ENCODE measurements at regions not wholly inside any gene's neighbourhood (a gene's known extent, or its start where the extent isn't known, plus 50 kb on each side); places are given as distances from the start of the nearest gene placed in this dataset.

DNA sequence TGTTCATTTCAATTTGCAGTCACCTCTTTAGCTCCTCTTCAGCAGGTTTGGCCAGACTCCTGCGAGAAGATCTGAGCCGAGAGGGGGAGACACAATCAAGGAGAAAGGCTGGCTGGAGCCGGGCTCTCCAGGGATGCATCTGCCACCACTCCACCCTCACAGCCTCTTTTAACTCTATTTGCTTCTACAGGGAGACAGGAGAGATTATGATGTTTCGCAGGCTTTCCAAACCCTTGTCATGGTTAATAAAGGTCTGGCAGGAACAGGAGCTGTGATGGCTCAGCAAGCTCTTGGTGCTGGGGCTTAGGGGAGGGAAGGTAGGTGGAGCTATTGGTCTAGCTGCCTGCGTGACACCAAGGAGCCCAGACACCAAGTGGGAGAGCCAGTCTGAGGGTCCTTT, 448.1 kb upstream of the PODXL start:
- Histone ChIP-seq H4K20me1 (ENCODE audit: insufficient read depth) (no peaks in the 10 kb centered on the region), H3K79me2 (ENCODE audit: insufficient read depth, low read depth) (no peaks in the 10 kb centered on the region), H3K36me3 (ENCODE audit: insufficient read depth) (no peaks in the 10 kb centered on the region), H3K9ac (no peak overlapping the region), H3K27ac (no peak overlapping the region), H3K4me1 (ENCODE audit: low read depth, poor library complexity, severe bottlenecking) (no peaks in the 10 kb centered on the region), H3K27me3 (ENCODE audit: insufficient read depth, low read depth) (no peaks in the 10 kb centered on the region), H2AFZ (ENCODE audit: low read depth) (no peak overlapping the region), H3K4me2 (no peak overlapping the region), H3K4me3 (IDR thresholded peaks at IDR 0.05; ENCODE audit: insufficient read depth, low read depth, low read length) (no peak overlapping the region)
- TF ChIP-seq, protein P1, sequence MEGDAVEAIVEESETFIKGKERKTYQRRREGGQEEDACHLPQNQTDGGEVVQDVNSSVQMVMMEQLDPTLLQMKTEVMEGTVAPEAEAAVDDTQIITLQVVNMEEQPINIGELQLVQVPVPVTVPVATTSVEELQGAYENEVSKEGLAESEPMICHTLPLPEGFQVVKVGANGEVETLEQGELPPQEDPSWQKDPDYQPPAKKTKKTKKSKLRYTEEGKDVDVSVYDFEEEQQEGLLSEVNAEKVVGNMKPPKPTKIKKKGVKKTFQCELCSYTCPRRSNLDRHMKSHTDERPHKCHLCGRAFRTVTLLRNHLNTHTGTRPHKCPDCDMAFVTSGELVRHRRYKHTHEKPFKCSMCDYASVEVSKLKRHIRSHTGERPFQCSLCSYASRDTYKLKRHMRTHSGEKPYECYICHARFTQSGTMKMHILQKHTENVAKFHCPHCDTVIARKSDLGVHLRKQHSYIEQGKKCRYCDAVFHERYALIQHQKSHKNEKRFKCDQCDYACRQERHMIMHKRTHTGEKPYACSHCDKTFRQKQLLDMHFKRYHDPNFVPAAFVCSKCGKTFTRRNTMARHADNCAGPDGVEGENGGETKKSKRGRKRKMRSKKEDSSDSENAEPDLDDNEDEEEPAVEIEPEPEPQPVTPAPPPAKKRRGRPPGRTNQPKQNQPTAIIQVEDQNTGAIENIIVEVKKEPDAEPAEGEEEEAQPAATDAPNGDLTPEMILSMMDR (conservative IDR thresholded peaks at IDR 0.05; ENCODE audit: low read depth, low read length): no peak

DNA sequence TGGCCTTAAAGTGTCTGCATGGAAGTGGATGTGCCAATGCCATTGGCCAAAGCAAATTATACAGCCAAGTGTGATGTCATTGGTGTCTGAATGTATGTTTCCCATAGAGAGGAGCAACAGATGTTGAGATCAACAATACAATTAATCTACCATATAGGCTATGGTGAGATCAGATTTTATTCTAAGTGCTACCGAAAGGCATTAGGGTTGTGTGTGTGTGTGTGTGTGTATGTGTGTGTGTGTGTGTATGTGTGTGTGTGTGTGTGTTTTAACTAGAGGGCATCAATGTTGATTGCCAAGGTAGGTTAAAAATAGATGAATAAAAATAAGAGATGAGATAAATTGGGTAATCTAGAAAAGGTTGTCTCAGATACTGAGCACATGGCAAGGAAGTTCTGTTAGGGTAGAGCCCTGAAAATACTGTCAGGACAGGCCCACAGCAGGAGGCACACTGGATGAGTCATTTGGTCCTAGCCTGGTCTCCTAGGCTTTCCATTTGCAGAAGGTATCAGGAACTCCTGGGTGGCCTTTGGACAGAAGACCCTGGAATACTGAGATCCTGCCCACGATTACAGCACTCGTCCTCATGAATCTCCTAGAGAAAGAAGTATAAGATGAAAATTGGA, 446.0 kb upstream of the PODXL start:
- H3K4me1 ChIP-seq (ENCODE audit: low read depth, poor library complexity, severe bottlenecking): no peaks in the 10 kb centered on the region
- no peak overlapping the region for H3K4me3 ChIP-seq (IDR thresholded peaks at IDR 0.05; ENCODE audit: insufficient read depth, low read depth, low read length)
- no peak overlapping the region for H2AFZ ChIP-seq (ENCODE audit: low read depth)
- H4K20me1 ChIP-seq (ENCODE audit: insufficient read depth): no peaks in the 10 kb centered on the region
- no peaks in the 10 kb centered on the region for H3K27me3 ChIP-seq (ENCODE audit: insufficient read depth, low read depth)
- no peaks in the 10 kb centered on the region for H3K79me2 ChIP-seq (ENCODE audit: insufficient read depth, low read depth)
- no peak overlapping the region for H3K27ac ChIP-seq
- TF ChIP-seq, protein P1 (conservative IDR thresholded peaks at IDR 0.05; ENCODE audit: low read depth, low read length): no peak
- H3K36me3 ChIP-seq (ENCODE audit: insufficient read depth): no peaks in the 10 kb centered on the region
- H3K9ac ChIP-seq: no peak overlapping the region
- no peak overlapping the region for H3K4me2 ChIP-seq

DNA sequence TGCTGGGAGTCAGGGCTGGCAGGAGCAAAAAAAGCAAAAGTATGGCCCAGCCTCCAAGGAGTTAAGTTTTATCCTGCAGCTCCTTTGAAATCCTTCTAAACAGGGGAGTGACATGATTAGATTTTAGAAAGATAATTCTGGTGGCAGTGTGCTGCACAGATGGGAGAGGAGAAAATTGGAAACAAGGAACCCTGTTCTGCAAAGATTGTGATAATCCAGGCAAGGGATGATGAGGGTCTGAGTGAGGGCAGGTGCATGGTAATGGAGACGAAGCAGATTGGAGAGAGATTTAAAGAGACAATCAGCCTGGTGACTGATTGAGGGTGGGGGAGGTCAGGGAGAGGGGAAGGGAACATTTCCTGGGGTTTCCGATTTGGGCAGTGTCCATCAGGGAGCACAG, 444.7 kb upstream of the PODXL start:
- H4K20me1 ChIP-seq (ENCODE audit: insufficient read depth): no peaks in the 10 kb centered on the region
- TF ChIP-seq, protein P1 (conservative IDR thresholded peaks at IDR 0.05; ENCODE audit: low read depth, low read length): no peak
- H3K9ac ChIP-seq: no peak overlapping the region
- no peaks in the 10 kb centered on the region for H3K27me3 ChIP-seq (ENCODE audit: insufficient read depth, low read depth)
- H3K79me2 ChIP-seq (ENCODE audit: insufficient read depth, low read depth): no peaks in the 10 kb centered on the region
- no peaks in the 10 kb centered on the region for H3K4me1 ChIP-seq (ENCODE audit: low read depth, poor library complexity, severe bottlenecking)
- H3K4me2 ChIP-seq: no peak overlapping the region
- no peaks in the 10 kb centered on the region for H3K36me3 ChIP-seq (ENCODE audit: insufficient read depth)
- no peak overlapping the region for H3K4me3 ChIP-seq (IDR thresholded peaks at IDR 0.05; ENCODE audit: insufficient read depth, low read depth, low read length)
- no peak overlapping the region for H2AFZ ChIP-seq (ENCODE audit: low read depth)
- H3K27ac ChIP-seq: no peak overlapping the region

DNA sequence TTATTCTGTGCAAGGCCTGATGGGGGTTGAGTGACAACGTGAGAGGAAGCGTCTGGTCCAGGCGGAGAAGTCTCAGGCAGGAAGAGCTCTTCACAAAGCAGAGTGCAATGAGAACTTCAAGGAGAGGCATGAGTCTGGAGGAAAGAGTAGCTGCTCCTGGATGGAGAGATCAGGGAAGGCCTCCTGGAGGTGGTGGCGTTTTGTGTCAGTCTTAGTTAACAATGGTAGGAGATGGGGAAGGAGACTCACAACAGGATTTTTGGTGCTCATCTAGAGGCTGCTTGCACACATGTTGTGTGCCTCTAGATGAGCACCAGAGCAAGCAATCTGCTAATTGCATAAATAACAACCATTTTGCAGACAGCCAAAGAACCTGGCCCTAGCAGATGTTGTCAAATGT, 442.8 kb upstream of the PODXL start:
- TF ChIP-seq, protein P1 (conservative IDR thresholded peaks at IDR 0.05; ENCODE audit: low read depth, low read length): no peak
- Histone ChIP-seq H3K9ac (no peak overlapping the region), H3K36me3 (ENCODE audit: insufficient read depth) (no peaks in the 10 kb centered on the region), H3K4me3 (IDR thresholded peaks at IDR 0.05; ENCODE audit: insufficient read depth, low read depth, low read length) (no peak overlapping the region), H2AFZ (ENCODE audit: low read depth) (no peak overlapping the region), H3K79me2 (ENCODE audit: insufficient read depth, low read depth) (no peaks in the 10 kb centered on the region), H4K20me1 (ENCODE audit: insufficient read depth) (no peaks in the 10 kb centered on the region), H3K27me3 (ENCODE audit: insufficient read depth, low read depth) (no peaks in the 10 kb centered on the region), H3K27ac (no peak overlapping the region), H3K4me1 (ENCODE audit: low read depth, poor library complexity, severe bottlenecking) (no peaks in the 10 kb centered on the region), H3K4me2 (no peak overlapping the region)
